Gastrocnemius medialis (tissue), 4 donors: ENCODE measurements at regions not wholly inside any gene's neighbourhood (a gene's known extent, or its start where the extent isn't known, plus 50 kb on each side); places are given as distances from the start of the nearest gene placed in this dataset.

Experiments used
- CTCF ChIP-seq, 5 experiments: fragments of 450-650 bp in 3 of 5; fragments of 200-600 bp in 2 of 5; sonication (generic) in 2 of 5; IDR thresholded peaks in 4 of 5; conservative IDR thresholded peaks in 1 of 5; 1 replicate in 4 of 5; 2 replicates in 1 of 5; pipeline ENCODE4 v1.5.1; 2016 to 2019; ENCODE audit warnings: antibody characterized with exemption in 5 of 5, mild to moderate bottlenecking in 3 of 5, moderate library complexity in 3 of 5
- POLR2A ChIP-seq, 2 donors: fragments of 450-650 bp; IDR thresholded peaks; one replicate each; pipeline ENCODE4 v1.6.1; 2017; ENCODE audit warnings: antibody characterized with exemption in 2 of 2, mild to moderate bottlenecking in 2 of 2, moderate library complexity in 2 of 2

- no peak for TF ChIP-seq CTCF (IDR thresholded peaks at IDR 0.05 in 4 of 5, conservative IDR thresholded peaks at IDR 0.05 in 1 of 5)
- no peak for TF ChIP-seq POLR2A (IDR thresholded peaks at IDR 0.05)
These were observed 512.8 kb upstream of the POU3F3 start for GRCh38 chr2:104340879-104341828.
